Peyer's patch (tissue), 4 donors: ENCODE measurements at regions not wholly inside any gene's neighbourhood (a gene's known extent, or its start where the extent isn't known, plus 50 kb on each side); places are given as distances from the start of the nearest gene placed in this dataset.

Experiments
- CTCF ChIP-seq, 6 experiments: fragments of 450-650 bp in 4 of 6; fragments of 200-600 bp in 2 of 6; sonication (generic) in 1 of 6; IDR thresholded peaks; one replicate each; pipeline ENCODE4 v1.5.1; 2017 to 2019; ENCODE audit warnings: antibody characterized with exemption in 6 of 6, mild to moderate bottlenecking in 3 of 6, moderate library complexity in 1 of 6
- POLR2A ChIP-seq, 2 donors: fragments of 450-650 bp; IDR thresholded peaks; one replicate each; pipeline ENCODE4 v1.5.1; 2017; ENCODE audit warnings: antibody characterized with exemption in 2 of 2, mild to moderate bottlenecking in 2 of 2, moderate library complexity in 2 of 2

- TF ChIP-seq CTCF (IDR thresholded peaks at IDR 0.05) (no peak), POLR2A (IDR thresholded peaks at IDR 0.05) (no peak)
Observed at GRCh38 chr11:44464741-44465140, 100.7 kb upstream of the CD82 start.
